IMR-90 (cell line): ENCODE measurements at regions not wholly inside any gene's neighbourhood (a gene's known extent, or its start where the extent isn't known, plus 50 kb on each side); places are given as distances from the start of the nearest gene placed in this dataset.

Source experiments
- ATAC-seq: fragments of 200-7000 bp; cut with Tn5 transposase; 2 replicates; pipeline ENCODE4 v1.9.1; 2020; ENCODE audit warnings: low read depth, mild to moderate bottlenecking, moderate library complexity
- BruUV-seq: library from RNA; stranded (reverse); fragments of 400-500 nt; replicated peaks from 2 replicates; lab custom pipeline; 2021; lab: Mats Ljungman, UMichigan
- CTCF ChIA-PET: fragments of 300-600 bp; formaldehyde crosslinking; extraction: SDS; loops from one replicate; lab custom pipeline; 2021; ENCODE audit warnings: antibody characterized with exemption; lab: Yijun Ruan, JAX
- POLR2A ChIA-PET: fragments of 300-600 bp; sonication (Branson Sonifier 250); formaldehyde crosslinking; loops from one replicate; lab custom pipeline; 2022; ENCODE audit warnings: antibody characterized with exemption; ENCODE audit not compliant: unreplicated experiment; lab: Charles Lee
- DNase-seq: peaks from one replicate; pipeline ENCODE4 v3.0.0; 2013
- H2AFZ ChIP-seq: replicated peaks from 2 replicates; pipeline ENCODE3; 2013; ENCODE audit warnings: low read length, mild to moderate bottlenecking; ENCODE audit not compliant: poor library complexity
- H2AK5ac ChIP-seq: 2 replicates; pipeline ENCODE4 v1.6.1; 2013; ENCODE audit warnings: low read depth, low read length, inconsistent platforms
- H2AK9ac ChIP-seq: replicated peaks from 2 replicates; pipeline ENCODE3; 2013; ENCODE audit warnings: mild to moderate bottlenecking, low read depth, low read length, moderate library complexity; ENCODE audit not compliant: poor library complexity
- H2BK120ac ChIP-seq: 2 replicates; pipeline ENCODE4 v1.6.1; 2013; ENCODE audit warnings: low read depth, low read length, inconsistent platforms
- H2BK15ac ChIP-seq: 3 replicates; pipeline ENCODE4 v1.6.1; 2013; ENCODE audit warnings: low read depth, low read length, inconsistent platforms
- H2BK20ac ChIP-seq: 2 replicates; pipeline ENCODE4 v1.6.1; 2013; ENCODE audit warnings: low read depth, mild to moderate bottlenecking, inconsistent platforms, low read length, moderate library complexity
- H2BK5ac ChIP-seq: 2 replicates; pipeline ENCODE4 v1.6.1; 2013; ENCODE audit warnings: mild to moderate bottlenecking, low read depth, low read length, inconsistent platforms; ENCODE audit not compliant: poor library complexity, severe bottlenecking
- H3K14ac ChIP-seq: replicated peaks from 2 replicates; pipeline ENCODE4 v1.6.1; 2013; ENCODE audit warnings: low read depth, low read length, inconsistent platforms
- H3K18ac ChIP-seq: 2 replicates; pipeline ENCODE4 v1.6.1; 2013; ENCODE audit warnings: low read depth, low read length, control low read depth
- H3K23ac ChIP-seq: 2 replicates; pipeline ENCODE4 v1.6.1; 2013; ENCODE audit warnings: low read depth, low read length, inconsistent platforms
- H3K27ac ChIP-seq: 2 replicates; pipeline ENCODE4 v1.5.1; 2013; ENCODE audit warnings: mild to moderate bottlenecking, control low read depth, low read length; ENCODE audit not compliant: insufficient read depth
- H3K27me3 ChIP-seq: 2 replicates; pipeline ENCODE4 v1.6.1; 2013; ENCODE audit warnings: low read length; ENCODE audit not compliant: control insufficient read depth, insufficient read depth
- H3K36me3 ChIP-seq: 2 replicates; pipeline ENCODE4 v1.6.1; 2013; ENCODE audit warnings: low read length, mixed read lengths; ENCODE audit not compliant: control insufficient read depth, insufficient read depth
- H3K4ac ChIP-seq: 2 replicates; pipeline ENCODE4 v1.6.1; 2013; ENCODE audit warnings: low read depth, low read length, inconsistent platforms
- H3K4me1 ChIP-seq: 2 replicates; pipeline ENCODE4 v1.6.1; 2013; ENCODE audit warnings: low read length, mixed read lengths; ENCODE audit not compliant: control insufficient read depth, insufficient read depth
- H3K4me2 ChIP-seq: 2 replicates; pipeline ENCODE4 v1.6.1; 2013; ENCODE audit warnings: low read depth, mild to moderate bottlenecking, control low read depth, low read length, moderate library complexity
- H3K4me3 ChIP-seq: 2 replicates; pipeline ENCODE4 v1.5.1; 2013; ENCODE audit warnings: low read depth, mild to moderate bottlenecking, control low read depth, low read length, moderate library complexity; ENCODE audit not compliant: insufficient read depth
- H3K56ac ChIP-seq: 2 replicates; pipeline ENCODE4 v1.6.1; 2013; ENCODE audit warnings: low read length, inconsistent platforms; ENCODE audit not compliant: insufficient read depth; ENCODE audit errors: extremely low read depth
- H3K79me1 ChIP-seq, 2 experiments: 2 replicates each; pipeline ENCODE4 v1.6.1; 2013; ENCODE audit warnings: low read length in 2 of 2, inconsistent platforms in 1 of 2, low read depth in 1 of 2
- H3K9ac ChIP-seq: 2 replicates; pipeline ENCODE4 v1.6.1; 2013; ENCODE audit warnings: low read depth, low read length, control low read depth
- H3K9me1 ChIP-seq: 2 replicates; pipeline ENCODE4 v1.6.1; 2013; ENCODE audit warnings: low read length, inconsistent platforms; ENCODE audit not compliant: insufficient read depth
- H3K9me3 ChIP-seq: 2 replicates; pipeline ENCODE4 v1.6.1; 2013; ENCODE audit warnings: low read length; ENCODE audit not compliant: control insufficient read depth, insufficient read depth
- H4K20me1 ChIP-seq: 2 replicates; pipeline ENCODE4 v1.6.1; 2013; ENCODE audit warnings: low read length, inconsistent platforms; ENCODE audit not compliant: insufficient read depth
- H4K5ac ChIP-seq: 2 replicates; pipeline ENCODE4 v1.6.1; 2013; ENCODE audit warnings: mild to moderate bottlenecking, low read depth, low read length, control low read depth
- H4K8ac ChIP-seq, 2 experiments: 2 replicates each; pipeline ENCODE4 v1.6.1; 2013; ENCODE audit warnings: low read depth in 2 of 2, low read length in 2 of 2, control low read depth in 1 of 2, inconsistent platforms in 1 of 2
- H4K91ac ChIP-seq: 2 replicates; pipeline ENCODE4 v1.6.1; 2013; ENCODE audit warnings: low read depth, low read length, inconsistent platforms; ENCODE audit not compliant: insufficient read depth
- BHLHE40 ChIP-seq: fragments of 150-350 bp; IDR thresholded peaks from 2 replicates; pipeline ENCODE4 v1.6.1; 2016; ENCODE audit warnings: mild to moderate bottlenecking, low read depth, low read length
- CEBPB ChIP-seq: IDR thresholded peaks from 2 replicates; pipeline ENCODE4 v1.6.1; 2012; ENCODE audit warnings: low read depth, low read length, improper control_type of control experiment
- CTCF ChIP-seq: conservative IDR thresholded peaks from 2 replicates; pipeline ENCODE4 v1.5.1; 2012; ENCODE audit warnings: mild to moderate bottlenecking, low read depth, low read length, improper control_type of control experiment
- FOS ChIP-seq: fragments of 150-350 bp; IDR thresholded peaks from 2 replicates; pipeline ENCODE4 v1.6.1; 2016; ENCODE audit warnings: low read depth, low read length
- MAFK ChIP-seq: IDR thresholded peaks from 2 replicates; pipeline ENCODE4 v1.6.1; 2012; ENCODE audit warnings: low read depth, low read length, improper control_type of control experiment
- MAZ ChIP-seq: IDR thresholded peaks from 2 replicates; pipeline ENCODE4 v1.6.1; 2012; ENCODE audit warnings: low read depth, mild to moderate bottlenecking, low read length, improper control_type of control experiment, moderate library complexity, borderline replicate concordance
- RAD21 ChIP-seq: IDR thresholded peaks from 2 replicates; pipeline ENCODE4 v1.6.1; 2012; ENCODE audit warnings: low read length, improper control_type of control experiment
- RFX5 ChIP-seq: IDR thresholded peaks from 2 replicates; pipeline ENCODE4 v1.8.0; 2012; ENCODE audit warnings: low read depth, mild to moderate bottlenecking, low read length, moderate library complexity
- SMC3 ChIP-seq: fragments of 150-350 bp; IDR thresholded peaks from 2 replicates; pipeline ENCODE4 v1.6.1; 2016; ENCODE audit warnings: low read depth, mild to moderate bottlenecking, antibody characterized with exemption, low read length, moderate library complexity
- dilution Hi-C: fragments of 300-500 bp; cut with HindIII; formaldehyde crosslinking; loops from one replicate; pipeline ENCODE4 v1.14.3; 2018; ENCODE audit warnings: low sequenced_read_pairs; ENCODE audit not compliant: unreplicated experiment
- in situ Hi-C: fragments of 300-500 bp; cut with MboI; formaldehyde crosslinking; loops from 3 replicates; pipeline ENCODE4 v1.14.3; 2019; ENCODE audit warnings: low sequenced_read_pairs, inconsistent platforms, mixed read lengths
- intact Hi-C: fragments of 100-400 bp; cut with micrococcal nuclease; formaldehyde crosslinking; loops from 2 replicates; pipeline ENCODE4 v1.10.0; 2022

- BruUV-seq: no TSS peak
- no peak overlapping the region for H3K4ac ChIP-seq
- H2BK20ac ChIP-seq: no peak overlapping the region
- H3K9ac ChIP-seq: no peak overlapping the region
- intact Hi-C loops: no loop called here
- H4K91ac ChIP-seq: no peak overlapping the region
- POLR2A ChIA-PET: no interaction called here
- no peak overlapping the region for H3K4me2 ChIP-seq
- no peaks in the 10 kb centered on the region; the same call in 1 of the 2 replicates for H3K9me3 ChIP-seq
- no peak overlapping the region for H2BK15ac ChIP-seq
- H3K9me1 ChIP-seq: no peaks in the 10 kb centered on the region
- no peak overlapping the region for H2AK9ac ChIP-seq
- H2AFZ ChIP-seq: no peak overlapping the region
- in situ Hi-C loops: no loop called here
- H3K36me3 ChIP-seq: no peaks in the 10 kb centered on the region
- no peaks in the 10 kb centered on the region for H4K20me1 ChIP-seq
- H3K27me3 ChIP-seq: no peaks in the 10 kb centered on the region
- no peaks in the 10 kb centered on the region for H3K79me1 ChIP-seq
- no peak overlapping the region for H3K23ac ChIP-seq
- ATAC-seq (no peak), DNase-seq (no peak)
- dilution Hi-C loops: no loop called here
- no peak for TF ChIP-seq CEBPB
- TF ChIP-seq CTCF: no peak
- TF ChIP-seq RAD21: no peak
- no peak for TF ChIP-seq FOS
- no peak for TF ChIP-seq MAFK
- no peak for TF ChIP-seq SMC3
- no peak for TF ChIP-seq RFX5
- no peak for TF ChIP-seq BHLHE40
- TF ChIP-seq MAZ: no peak
- no peak overlapping the region for H2BK120ac ChIP-seq
- no peak overlapping the region for H3K27ac ChIP-seq
- H4K8ac ChIP-seq: no peak overlapping the region
- H3K18ac ChIP-seq: no peak overlapping the region
- H2AK5ac ChIP-seq: no peak overlapping the region
- H4K5ac ChIP-seq: no peak overlapping the region
- no peak overlapping the region for H3K56ac ChIP-seq
- H3K14ac ChIP-seq: no peak overlapping the region
- H3K4me1 ChIP-seq: no peaks in the 10 kb centered on the region
- CTCF ChIA-PET: no interaction called here
- no peak overlapping the region for H2BK5ac ChIP-seq
- no peak overlapping the region for H3K4me3 ChIP-seq
Observed at GRCh38 chr6:93057584-93057983, 361.8 kb downstream of the EPHA7 start.
